HepG2 (cell line): ENCODE measurements at regions not wholly inside any gene's neighbourhood (a gene's known extent, or its start where the extent isn't known, plus 50 kb on each side); places are given as distances from the start of the nearest gene placed in this dataset.

Source experiments
- ATAC-seq: fragments of 200-7000 bp; cut with Tn5 transposase; 3 replicates; pipeline ENCODE4 v1.9.1; 2020; ENCODE audit warnings: mild to moderate bottlenecking, moderate library complexity
- BruUV-seq: library from RNA; stranded (reverse); fragments of 400-500 nt; replicated peaks from 2 replicates; lab custom pipeline; 2021; lab: Mats Ljungman, UMichigan
- CTCF ChIA-PET: fragments of 300-600 bp; formaldehyde crosslinking; extraction: SDS; loops from one replicate; lab custom pipeline; 2021; ENCODE audit warnings: low total read pairs, inconsistent platforms, low intra/inter-chr PET ratio; lab: Yijun Ruan, JAX
- POLR2A ChIA-PET: fragments of 350-600 bp; sonication (Branson Sonifier 250); formaldehyde crosslinking; loops from one replicate; lab custom pipeline; 2020; ENCODE audit warnings: antibody characterized with exemption, inconsistent platforms; lab: Yijun Ruan, JAX
- DNase-seq: peaks from one replicate; pipeline ENCODE4 v3.0.0-alpha.2; 2015; ENCODE audit warnings: low spot score
- FAIRE-seq: peaks from 3 replicates; lab custom pipeline; 2011; peaks lifted over from hg19 to GRCh38; lab: Jason Lieb, UNC
- H2AFZ ChIP-seq: one replicate; pipeline ENCODE4 v1.6.1; 2011; ENCODE audit warnings: low read length, inconsistent platforms
- H3K27ac ChIP-seq: fragments of 300-600 bp; 3 replicates; pipeline ENCODE4 v1.8.0; 2011; ENCODE audit warnings: mixed run types, mild to moderate bottlenecking, mixed read lengths, low read length, inconsistent platforms; ENCODE audit not compliant: insufficient read depth; ENCODE audit errors: extremely low read length
- H3K27me3 ChIP-seq, 2 experiments: fragments of 200-600 bp in 1 of 2; 2 replicates in 1 of 2; 3 replicates in 1 of 2; pipeline versions ENCODE4 v1.6.0 to v1.8.0; 2011; ENCODE audit warnings: low read length in 2 of 2, mild to moderate bottlenecking in 2 of 2, moderate library complexity in 2 of 2, inconsistent platforms in 1 of 2; ENCODE audit not compliant: insufficient read depth in 2 of 2, control insufficient read depth in 1 of 2
- H3K36me3 ChIP-seq, 2 experiments: fragments of 200-600 bp in 1 of 2; replicated peaks in 1 of 2; 2 replicates in 1 of 2; 3 replicates in 1 of 2; pipeline versions ENCODE4 v1.5.1 to v1.8.0; 2011; ENCODE audit warnings: low read length in 2 of 2, inconsistent platforms in 1 of 2; ENCODE audit not compliant: insufficient read depth in 2 of 2, control insufficient read depth in 1 of 2
- H3K4me1 ChIP-seq: 2 replicates; pipeline ENCODE4 v1.5.1; 2012; ENCODE audit warnings: low read length, inconsistent platforms; ENCODE audit not compliant: insufficient read depth
- H3K4me2 ChIP-seq: 2 replicates; pipeline ENCODE4 v1.6.0; 2011; ENCODE audit warnings: low read depth, low read length, inconsistent platforms
- H3K4me3 ChIP-seq, 3 experiments: fragments of 200-600 bp in 1 of 3; sonication (generic), shearing (Covaris generic) in 1 of 3; replicated peaks in 1 of 3; 2 replicates each; pipeline ENCODE4 v1.5.1; 2011 to 2016; ENCODE audit warnings: low read length in 3 of 3, inconsistent platforms in 2 of 3, low read depth in 2 of 3, mild to moderate bottlenecking in 2 of 3, control low read depth in 1 of 3, mixed read lengths in 1 of 3; ENCODE audit not compliant: insufficient read depth in 1 of 3
- H3K79me2 ChIP-seq: one replicate; pipeline ENCODE4 v1.6.1; 2011; ENCODE audit warnings: low read length, inconsistent platforms; ENCODE audit not compliant: insufficient read depth
- H3K9ac ChIP-seq: 2 replicates; pipeline ENCODE4 v1.6.0; 2011; ENCODE audit warnings: mild to moderate bottlenecking, low read depth, low read length, inconsistent platforms; ENCODE audit not compliant: insufficient read depth
- H3K9me3 ChIP-seq: 2 replicates; pipeline ENCODE4 v1.5.1; 2012; ENCODE audit warnings: mild to moderate bottlenecking, low read length
- H4K20me1 ChIP-seq: 2 replicates; pipeline ENCODE4 v1.6.0; 2011; ENCODE audit warnings: inconsistent platforms, mild to moderate bottlenecking, low read length, moderate library complexity; ENCODE audit not compliant: insufficient read depth
- ATM ChIP-seq: fragments of 450-650 bp; IDR thresholded peaks from 2 replicates; pipeline ENCODE4 v1.7.1; 2017; ENCODE audit warnings: mild to moderate bottlenecking, borderline replicate concordance
- DNMT1 ChIP-seq: sonication (generic); formaldehyde crosslinking; IDR thresholded peaks from 2 replicates; pipeline ENCODE4 v1.5.1; 2020; ENCODE audit warnings: mild to moderate bottlenecking, missing genetic modification reagents
- MAFK ChIP-seq, 2 experiments: IDR thresholded peaks in 1 of 2; conservative IDR thresholded peaks in 1 of 2; 2 replicates each; pipeline ENCODE4 v1.6.1; 2011; ENCODE audit warnings: improper control_type of control experiment in 2 of 2, low read length in 2 of 2
- NFIC ChIP-seq: IDR thresholded peaks from 2 replicates; pipeline ENCODE4 v1.6.1; 2012; ENCODE audit warnings: mild to moderate bottlenecking, low read length, inconsistent platforms
- WGBS: methylation state at CpG from one replicate; pipeline ENCODE4 v1.1.6; 2017; ENCODE audit warnings: low lambda C conversion rate; 5-methylcytosine and 5-hydroxymethylcytosine counted together
- in situ Hi-C: cut with HindIII; loops from 2 replicates; pipeline ENCODE4 v1.10.0; 2017; ENCODE audit warnings: low pct_unique_long_range_greater_than_20kb; ENCODE audit not compliant: extremely low pct_ligation_motif_present
- intact Hi-C: fragments of 100-400 bp; cut with micrococcal nuclease; formaldehyde crosslinking; loops from one replicate; pipeline ENCODE4 v1.10.0; 2022; ENCODE audit not compliant: unreplicated experiment
- TF ChIP-seq, protein P1 (sequence below): sonication (generic); formaldehyde crosslinking; IDR thresholded peaks from 2 replicates; pipeline ENCODE4 v1.9.0; 2021; ENCODE audit warnings: missing genetic modification reagents, mild to moderate bottlenecking, borderline replicate concordance

DNA sequence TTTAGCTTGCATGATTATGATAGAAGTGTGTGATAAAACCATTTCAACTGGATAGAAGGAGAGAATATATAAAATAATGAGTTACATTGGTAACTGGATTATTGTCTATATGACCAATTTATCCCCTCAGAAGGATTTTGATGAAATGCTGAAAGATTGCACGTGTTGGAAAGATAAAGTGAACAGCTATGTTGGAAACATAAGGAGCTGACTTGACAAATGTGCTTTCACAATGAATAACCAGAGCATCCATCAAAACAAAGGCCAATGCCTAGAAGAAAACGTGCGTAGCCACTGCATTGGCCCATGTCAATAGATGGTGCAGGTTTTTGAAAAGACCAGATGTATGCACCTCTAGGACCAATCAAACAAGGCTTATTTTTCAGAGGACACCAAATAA lies 168.8 kb downstream of the TMEM200A start:
- CTCF ChIA-PET, result no interaction called here
- intact Hi-C loops (no loop called here), in situ Hi-C loops (no loop called here)

DNA sequence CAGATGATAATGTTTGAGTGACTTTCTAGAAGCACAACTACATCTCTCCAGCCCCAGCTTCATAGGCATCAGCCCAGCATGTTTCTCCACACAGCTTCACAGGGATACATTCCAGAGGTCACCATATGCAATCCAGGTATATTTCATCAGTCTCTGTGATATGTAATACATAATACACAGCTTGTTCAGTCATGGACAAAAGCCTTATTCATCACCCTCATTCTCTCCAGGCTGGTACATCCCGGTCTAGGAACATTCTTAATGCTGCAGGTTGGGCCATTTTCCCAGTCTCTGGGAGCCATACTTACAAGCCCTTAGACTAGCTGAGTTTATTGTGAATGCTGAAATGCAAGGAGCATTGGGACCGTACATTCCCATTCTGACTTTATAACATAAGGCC lies 169.4 kb downstream of the TMEM200A start:
- intact Hi-C loops, result no loop called here
- H3K4me2 ChIP-seq, result no peak overlapping the region
- ATAC-seq, result no peak
- no peaks in the 10 kb centered on the region for H3K36me3 ChIP-seq
- ChIA-PET CTCF (no interaction called here), POLR2A (no interaction called here)
- no peaks in the 10 kb centered on the region for H3K27me3 ChIP-seq
- no peaks in the 10 kb centered on the region for H3K79me2 ChIP-seq
- no peak overlapping the region for H2AFZ ChIP-seq
- FAIRE-seq, result no peak
- H3K9me3 ChIP-seq, result peaks cover 13% of the 10 kb centered on the region
- H3K27ac ChIP-seq, result no peak overlapping the region
- in situ Hi-C loops, result no loop called here
- H3K9ac ChIP-seq, result no peak overlapping the region
- no peak overlapping the region for H3K4me3 ChIP-seq
- TF ChIP-seq ATM, result no peak
- no peak for TF ChIP-seq DNMT1
- TF ChIP-seq NFIC, result no peak
- 37% methylated on average over 2 of the region's 2 CpGs for WGBS
- H4K20me1 ChIP-seq, result no peaks in the 10 kb centered on the region
- BruUV-seq, result no TSS peak
- DNase-seq, result no peak
- H3K4me1 ChIP-seq, result no peaks in the 10 kb centered on the region

More for the DNA sequence above, 168.8 kb downstream of the TMEM200A start:
- Histone ChIP-seq H3K27me3 (no peaks in the 10 kb centered on the region), H3K9ac (no peak overlapping the region), H4K20me1 (no peaks in the 10 kb centered on the region), H3K4me2 (no peak overlapping the region), H2AFZ (no peak overlapping the region), H3K36me3 (no peaks in the 10 kb centered on the region), H3K9me3 (peaks cover 13% of the 10 kb centered on the region), H3K27ac (no peak overlapping the region), H3K79me2 (no peaks in the 10 kb centered on the region), H3K4me1 (no peaks in the 10 kb centered on the region), H3K4me3 (no peak overlapping the region)
- no TSS peak for BruUV-seq
- DNase-seq (no peak), ATAC-seq (no peak), FAIRE-seq (no peak)
- WGBS, result 4% methylated on average over 3 of the region's 3 CpGs
- POLR2A ChIA-PET, result no interaction called here
- TF ChIP-seq MAFK (conservative IDR thresholded peaks at IDR 0.05 in 1 of 2, IDR thresholded peaks at IDR 0.05 in 1 of 2; ENCODE audit: low read length in 2 of 2), result peak; percentile 53
- TF ChIP-seq, protein P1, sequence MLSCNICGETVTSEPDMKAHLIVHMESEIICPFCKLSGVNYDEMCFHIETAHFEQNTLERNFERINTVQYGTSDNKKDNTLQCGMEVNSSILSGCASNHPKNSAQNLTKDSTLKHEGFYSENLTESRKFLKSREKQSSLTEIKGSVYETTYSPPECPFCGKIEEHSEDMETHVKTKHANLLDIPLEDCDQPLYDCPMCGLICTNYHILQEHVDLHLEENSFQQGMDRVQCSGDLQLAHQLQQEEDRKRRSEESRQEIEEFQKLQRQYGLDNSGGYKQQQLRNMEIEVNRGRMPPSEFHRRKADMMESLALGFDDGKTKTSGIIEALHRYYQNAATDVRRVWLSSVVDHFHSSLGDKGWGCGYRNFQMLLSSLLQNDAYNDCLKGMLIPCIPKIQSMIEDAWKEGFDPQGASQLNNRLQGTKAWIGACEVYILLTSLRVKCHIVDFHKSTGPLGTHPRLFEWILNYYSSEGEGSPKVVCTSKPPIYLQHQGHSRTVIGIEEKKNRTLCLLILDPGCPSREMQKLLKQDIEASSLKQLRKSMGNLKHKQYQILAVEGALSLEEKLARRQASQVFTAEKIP (CRISPR knock-in tag), result no peak
